ENCODE measurements at regions not wholly inside any gene's neighbourhood (a gene's known extent, or its start where the extent isn't known, plus 50 kb on each side); places are given as distances from the start of the nearest gene placed in this dataset.
"Not testable (repeated sequence)": the region's sequence is repeated elsewhere in the genome, so short reads cannot be mapped to it uniquely, and the experiment has no call there.

GRCh38 chrY:18188982-18189683, 163.5 kb downstream of the CDY2A start:
- H3K27me3 Mint-ChIP-seq; H3K9me3 Mint-ChIP-seq; H3K36me3 Mint-ChIP-seq; H3K27ac Mint-ChIP-seq; POLR2A ChIA-PET; H3K4me1 Mint-ChIP-seq; H3K4me3 Mint-ChIP-seq; ATAC-seq (ENCODE audit: low read depth); DNase-seq: not testable (repeated sequence)

- H3K27me3 Mint-ChIP-seq; H3K9me3 Mint-ChIP-seq; POLR2A ChIA-PET; H3K4me1 Mint-ChIP-seq; H3K27ac Mint-ChIP-seq; DNase-seq; ATAC-seq (ENCODE audit: low read depth); H3K36me3 Mint-ChIP-seq; H3K4me3 Mint-ChIP-seq: not testable (repeated sequence)
Observed at GRCh38 chrY:18237580-18237979, 212.0 kb downstream of the CDY2A start.

GRCh38 chrY:18262562-18262961, 237.0 kb downstream of the CDY2A start:
- H3K27me3 Mint-ChIP-seq; H3K27ac Mint-ChIP-seq; H3K4me3 Mint-ChIP-seq; H3K4me1 Mint-ChIP-seq; H3K36me3 Mint-ChIP-seq; POLR2A ChIA-PET; ATAC-seq (ENCODE audit: low read depth); DNase-seq; H3K9me3 Mint-ChIP-seq: not testable (repeated sequence)

- DNase-seq; H3K36me3 Mint-ChIP-seq; H3K9me3 Mint-ChIP-seq; ATAC-seq (ENCODE audit: low read depth); H3K27me3 Mint-ChIP-seq; H3K27ac Mint-ChIP-seq; H3K4me3 Mint-ChIP-seq; POLR2A ChIA-PET; H3K4me1 Mint-ChIP-seq: not testable (repeated sequence)
Observed at GRCh38 chrY:18271126-18271525, 245.5 kb downstream of the CDY2A start.

- H3K4me1 Mint-ChIP-seq; POLR2A ChIA-PET; DNase-seq; H3K27ac Mint-ChIP-seq; H3K9me3 Mint-ChIP-seq; H3K4me3 Mint-ChIP-seq; ATAC-seq (ENCODE audit: low read depth); H3K27me3 Mint-ChIP-seq; H3K36me3 Mint-ChIP-seq: not testable (repeated sequence)
Observed at GRCh38 chrY:18294353-18294752, 252.2 kb upstream of the HSFY1 start.

- H3K4me1 Mint-ChIP-seq; H3K27ac Mint-ChIP-seq; POLR2A ChIA-PET; H3K27me3 Mint-ChIP-seq; H3K9me3 Mint-ChIP-seq; H3K4me3 Mint-ChIP-seq; ATAC-seq (ENCODE audit: low read depth); DNase-seq; H3K36me3 Mint-ChIP-seq: not testable (repeated sequence)
Observed at GRCh38 chrY:18298461-18298860, 248.1 kb upstream of the HSFY1 start.

GRCh38 chrY:18306344-18306743, 240.2 kb upstream of the HSFY1 start:
- H3K27ac Mint-ChIP-seq; DNase-seq; H3K4me1 Mint-ChIP-seq; H3K4me3 Mint-ChIP-seq; H3K27me3 Mint-ChIP-seq; ATAC-seq (ENCODE audit: low read depth); POLR2A ChIA-PET; H3K36me3 Mint-ChIP-seq; H3K9me3 Mint-ChIP-seq: not testable (repeated sequence)

- ATAC-seq (ENCODE audit: low read depth); POLR2A ChIA-PET; H3K4me1 Mint-ChIP-seq: not testable (repeated sequence)
Observed at GRCh38 chrY:18311853-18312252, 234.7 kb upstream of the HSFY1 start.

GRCh38 chrY:18325499-18326279, 220.8 kb upstream of the HSFY1 start:
- ATAC-seq (ENCODE audit: low read depth): peak; percentile 61
- H3K36me3 Mint-ChIP-seq, H3K9me3 Mint-ChIP-seq, DNase-seq, H3K4me3 Mint-ChIP-seq, H3K27ac Mint-ChIP-seq, H3K4me1 Mint-ChIP-seq, POLR2A ChIA-PET, H3K27me3 Mint-ChIP-seq: not testable (repeated sequence)

More at GRCh38 chrY:18311853-18312252, 234.7 kb upstream of the HSFY1 start:
- not testable (repeated sequence) for H3K27me3 Mint-ChIP-seq, DNase-seq, H3K36me3 Mint-ChIP-seq, H3K9me3 Mint-ChIP-seq, H3K27ac Mint-ChIP-seq, H3K4me3 Mint-ChIP-seq

GRCh38 chrY:18326280-18326875, 220.1 kb upstream of the HSFY1 start:
- H3K4me3 Mint-ChIP-seq, H3K36me3 Mint-ChIP-seq, POLR2A ChIA-PET, DNase-seq, H3K27me3 Mint-ChIP-seq, H3K9me3 Mint-ChIP-seq, H3K27ac Mint-ChIP-seq, H3K4me1 Mint-ChIP-seq: not testable (repeated sequence)
- ATAC-seq (ENCODE audit: low read depth): peak; percentile 33

GRCh38 chrY:18342496-18342895, 204.0 kb upstream of the HSFY1 start:
- POLR2A ChIA-PET; ATAC-seq (ENCODE audit: low read depth): not testable (repeated sequence)

More at GRCh38 chrY:18342496-18342895, 204.0 kb upstream of the HSFY1 start:
- H3K27ac Mint-ChIP-seq, H3K27me3 Mint-ChIP-seq, DNase-seq, H3K4me3 Mint-ChIP-seq, H3K36me3 Mint-ChIP-seq, H3K4me1 Mint-ChIP-seq, H3K9me3 Mint-ChIP-seq: not testable (repeated sequence)

Data from activated naive CD8-positive, alpha-beta T cell treated with anti-CD3 and anti-CD28 coated beads, Interleukin-2, amount 10 ng/mL, durations not matched to agents 7 days and 5 days (primary cell).